GM19452 (cell line): ENCODE measurements at regions not wholly inside any gene's neighbourhood (a gene's known extent, or its start where the extent isn't known, plus 50 kb on each side); places are given as distances from the start of the nearest gene placed in this dataset.
"Not testable (repeated sequence)": the region's sequence is repeated elsewhere in the genome, so short reads cannot be mapped to it uniquely, and the experiment has no call there.

Source experiments
- ATAC-seq: cut with Tn5 transposase; IDR thresholded peaks from one replicate; pipeline ENCODE4 v1.9.1; 2021; ENCODE audit not compliant: unreplicated experiment

DNA sequence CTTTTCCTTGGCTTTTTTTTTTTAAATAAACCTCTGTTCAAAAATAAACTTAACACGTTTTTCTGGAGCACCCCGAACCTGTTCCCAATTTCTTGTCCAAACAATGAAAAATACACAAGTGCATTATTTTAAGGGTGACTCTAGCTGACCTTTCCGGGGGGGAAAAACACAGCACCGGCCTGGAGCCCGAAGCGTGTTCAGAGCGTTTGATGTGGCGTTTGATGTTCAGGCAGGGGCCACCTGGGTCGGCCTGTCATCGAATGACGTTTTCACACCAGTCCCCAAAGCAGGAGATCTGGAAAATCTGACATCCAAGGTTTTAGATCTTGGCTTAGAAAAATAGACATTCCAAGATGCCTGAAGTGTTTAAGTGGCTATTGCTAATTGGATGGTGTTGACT lies 282.1 kb downstream of the SHOX start:
- no peak for ATAC-seq

- not testable (repeated sequence) for ATAC-seq
Observed at GRCh38 chrX:909068-909467, 278.5 kb downstream of the SHOX start.

- ATAC-seq = no peak
Observed at GRCh38 chrX:906586-906985, 276.0 kb downstream of the SHOX start.

GRCh38 chrX:905848-906566 lies 275.4 kb downstream of the SHOX start:
- ATAC-seq = no peak

- no peak for ATAC-seq
Observed at GRCh38 chrX:903116-903515, 272.5 kb downstream of the SHOX start.

DNA sequence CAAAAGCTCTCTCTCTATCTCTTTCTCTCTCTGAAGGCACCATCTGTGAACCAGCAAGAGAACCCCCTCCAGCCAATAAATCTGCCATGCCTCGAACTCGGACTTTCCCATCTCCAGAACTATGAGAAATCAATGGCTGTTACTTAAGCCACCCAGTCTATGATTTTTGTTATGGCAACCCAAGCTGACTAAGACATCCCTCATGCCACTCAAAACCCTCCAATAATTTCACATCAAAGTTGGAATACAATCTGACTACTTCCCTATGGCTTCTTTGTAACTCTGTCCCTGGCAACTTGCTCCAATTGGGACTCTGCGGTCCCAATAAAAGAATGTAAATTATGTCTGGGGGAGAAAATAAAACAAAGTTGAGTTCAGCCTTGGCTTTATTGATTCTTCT lies 265.7 kb downstream of the SHOX start:
- no peak for ATAC-seq

DNA sequence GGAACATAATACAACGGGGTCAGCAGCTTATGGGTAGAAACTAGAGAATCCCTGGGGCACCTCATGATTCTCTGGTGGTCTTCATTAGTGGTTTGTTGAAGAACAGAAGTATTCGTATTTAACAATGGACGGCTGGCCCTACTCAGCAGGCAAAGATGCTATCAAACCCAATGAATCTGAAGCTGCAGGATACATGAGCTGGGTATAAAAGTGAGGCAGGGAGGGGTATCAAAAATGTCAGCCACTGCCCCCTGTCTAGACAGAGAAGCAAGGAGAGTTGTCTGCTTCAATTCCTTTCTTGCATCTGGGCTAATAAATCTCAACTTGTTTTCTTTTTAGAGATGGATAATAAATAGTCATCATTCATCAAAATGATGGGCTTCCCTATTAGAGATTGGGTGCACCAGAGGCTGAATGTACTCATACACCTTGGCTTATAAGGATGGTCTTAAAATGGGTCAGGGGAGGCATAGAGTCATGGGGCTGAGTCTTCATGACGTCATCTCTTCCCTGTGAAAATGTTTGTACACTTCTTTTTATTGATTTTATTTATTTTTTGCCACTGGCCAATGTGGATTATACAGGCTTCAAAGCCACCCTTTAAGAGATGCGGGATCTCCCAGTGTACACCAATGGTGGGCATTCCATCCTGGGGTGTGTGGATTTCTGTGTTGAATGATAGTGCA lies 259.5 kb downstream of the SHOX start:
- ATAC-seq = no peak

- not testable (repeated sequence) for ATAC-seq
Observed at GRCh38 chrX:887724-888123, 257.1 kb downstream of the SHOX start.

DNA sequence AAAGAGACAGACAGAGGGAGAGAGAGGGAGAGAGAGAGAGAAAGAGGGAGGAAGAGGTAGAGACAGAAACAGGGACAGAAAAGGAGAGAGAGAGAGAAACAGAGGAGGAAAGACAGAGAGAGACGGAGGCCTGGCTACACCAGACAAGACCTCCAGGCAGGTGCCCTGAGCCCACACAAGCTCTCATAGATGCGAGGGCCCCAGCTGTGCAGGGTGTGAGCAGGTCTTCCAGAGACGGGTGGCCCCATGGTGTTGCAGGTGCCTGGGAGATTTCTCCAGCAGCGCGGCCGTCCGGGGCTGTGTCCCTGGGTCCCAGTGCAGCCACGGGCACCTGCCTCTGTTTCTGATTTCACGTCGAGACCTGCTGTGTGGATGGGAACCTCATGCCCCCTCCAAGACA lies 253.0 kb downstream of the SHOX start:
- no peak for ATAC-seq

DNA sequence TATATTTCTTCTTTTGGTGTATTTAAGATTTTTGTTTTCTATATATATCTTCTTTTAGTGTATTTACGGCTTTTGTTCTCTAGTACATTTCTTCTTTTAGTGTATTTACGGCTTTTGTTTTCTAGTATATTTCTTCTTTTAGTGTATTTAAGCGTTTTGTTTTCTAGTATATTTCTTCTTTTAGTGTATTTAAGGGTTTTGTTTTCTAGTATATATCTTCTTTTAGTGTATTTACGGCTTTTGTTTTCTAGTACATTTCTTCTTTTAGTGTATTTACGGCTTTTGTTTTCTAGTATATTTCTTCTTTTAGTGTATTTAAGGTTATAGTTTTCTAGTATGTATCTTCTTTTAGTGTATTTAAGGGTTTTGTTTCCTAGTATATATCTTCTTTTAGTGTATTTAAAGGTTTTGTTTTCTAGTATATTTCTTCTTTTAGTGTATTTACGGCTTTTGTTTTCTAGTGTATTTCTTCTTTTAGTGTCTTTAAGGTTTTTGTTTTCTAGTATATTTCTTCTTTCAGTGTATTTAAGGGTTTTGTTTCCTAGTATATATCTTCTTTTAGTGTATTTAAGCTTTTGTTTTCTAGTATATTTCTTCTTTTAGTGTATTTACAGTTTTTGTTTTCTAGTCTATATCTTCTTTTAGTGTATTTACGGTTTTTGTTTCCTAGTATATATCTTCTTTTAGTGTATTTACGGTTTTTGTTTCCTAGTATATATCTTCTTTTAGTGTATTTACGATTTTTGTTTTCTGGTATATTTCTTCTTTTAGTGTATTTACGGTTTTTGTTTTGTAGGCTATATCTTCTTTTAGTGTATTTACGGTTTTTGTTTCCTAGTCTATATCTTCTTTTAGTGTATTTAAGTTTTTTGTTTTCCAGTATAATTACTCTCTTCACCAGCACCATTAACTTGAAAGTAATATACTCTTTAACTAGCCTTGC lies 249.4 kb downstream of the SHOX start:
- ATAC-seq = not testable (repeated sequence)

- no peak for ATAC-seq
Observed at GRCh38 chrX:874061-874460, 243.5 kb downstream of the SHOX start.

GRCh38 chrX:873016-873415 lies 242.4 kb downstream of the SHOX start:
- ATAC-seq = no peak

DNA sequence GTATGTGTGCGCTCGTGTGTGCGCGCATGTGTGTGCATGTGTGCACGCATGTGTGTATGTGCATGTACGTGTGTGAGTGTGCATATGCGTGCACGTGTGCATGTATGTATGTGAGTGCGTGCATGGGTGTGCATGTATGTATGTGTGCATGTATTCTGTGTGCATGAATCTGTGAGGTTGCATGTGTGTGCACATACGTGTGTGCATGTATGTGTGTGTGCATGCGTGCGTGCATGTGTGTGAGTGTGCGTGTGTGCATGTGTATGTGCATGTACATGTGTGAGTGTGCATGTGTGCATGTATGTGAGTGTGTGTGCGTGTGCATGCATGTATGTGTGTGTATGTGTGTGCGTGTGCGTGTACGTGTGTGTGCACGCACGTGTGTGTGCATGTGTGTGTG lies 241.5 kb downstream of the SHOX start:
- no peak for ATAC-seq

DNA sequence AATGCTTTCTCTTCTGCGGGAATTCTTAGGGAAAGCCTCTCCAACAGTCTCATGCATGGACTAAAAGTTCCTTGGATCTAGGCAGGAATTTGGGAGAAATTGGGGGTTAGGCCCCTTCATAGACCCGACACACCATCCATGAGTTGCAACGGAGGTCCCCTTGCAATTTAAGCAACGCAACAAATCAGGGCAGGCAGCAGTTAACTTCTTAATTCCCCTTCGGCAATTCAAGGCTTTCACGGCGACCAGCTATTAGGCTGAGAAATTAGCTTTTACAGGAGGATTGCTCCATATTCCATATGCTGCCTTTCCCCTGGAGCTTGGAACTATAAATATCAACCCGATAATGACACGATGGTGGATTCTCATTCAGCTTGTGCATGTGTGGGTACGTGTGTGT lies 241.0 kb downstream of the SHOX start:
- ATAC-seq = no peak

DNA sequence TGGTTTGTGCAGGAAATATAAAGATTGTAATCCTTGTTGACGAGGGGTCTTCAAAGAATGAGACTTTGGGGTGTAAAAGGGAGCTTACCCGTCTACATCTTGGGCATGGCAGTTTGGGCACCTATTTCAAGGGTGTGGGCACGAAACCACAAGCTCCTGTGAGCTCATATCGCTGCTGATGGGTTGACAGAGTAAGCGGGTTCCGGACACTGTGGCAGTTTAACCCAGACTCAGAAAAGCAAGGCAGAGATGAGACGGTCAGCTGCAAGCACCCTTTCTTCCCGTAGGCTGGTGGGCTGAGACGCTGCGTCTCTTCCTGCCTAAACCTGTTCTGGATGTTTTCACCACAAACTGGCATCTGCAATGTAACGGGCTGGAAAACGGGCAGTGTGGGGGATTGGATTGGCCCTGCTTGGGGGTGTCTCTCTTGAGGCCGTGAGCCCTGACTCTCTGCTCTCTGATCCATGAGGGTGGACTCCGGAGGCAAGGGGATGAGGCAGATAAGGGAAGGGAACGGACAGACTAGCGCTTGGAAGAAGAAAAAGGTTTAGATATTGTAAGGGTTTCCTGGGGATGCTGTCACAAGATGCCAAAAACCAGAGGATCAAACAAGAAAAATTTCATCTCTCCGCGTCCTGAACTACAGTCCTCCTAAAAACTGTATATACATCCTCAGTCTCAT lies 237.5 kb downstream of the SHOX start:
- no peak for ATAC-seq

DNA sequence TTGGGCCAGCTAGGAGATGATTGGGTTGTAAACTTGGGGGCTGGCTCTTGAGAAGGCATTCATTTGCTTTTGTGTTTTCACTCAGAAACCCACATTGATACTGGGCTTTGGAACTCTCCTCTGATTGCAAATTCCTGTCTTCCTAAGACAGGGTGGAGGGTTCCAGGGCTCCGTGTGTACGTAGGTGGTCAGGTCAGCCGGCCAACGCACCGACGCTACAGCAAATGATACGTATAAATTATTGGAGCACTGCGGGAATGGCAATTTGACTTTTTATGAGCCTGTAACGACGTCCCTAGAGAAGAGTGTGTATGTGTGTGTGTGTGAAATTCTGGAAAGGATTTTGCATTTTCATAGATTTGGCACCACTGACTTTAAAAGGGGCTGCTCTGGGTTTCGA lies 236.9 kb downstream of the SHOX start:
- ATAC-seq = no peak

GRCh38 chrX:866441-866990 lies 235.9 kb downstream of the SHOX start:
- no peak for ATAC-seq

DNA sequence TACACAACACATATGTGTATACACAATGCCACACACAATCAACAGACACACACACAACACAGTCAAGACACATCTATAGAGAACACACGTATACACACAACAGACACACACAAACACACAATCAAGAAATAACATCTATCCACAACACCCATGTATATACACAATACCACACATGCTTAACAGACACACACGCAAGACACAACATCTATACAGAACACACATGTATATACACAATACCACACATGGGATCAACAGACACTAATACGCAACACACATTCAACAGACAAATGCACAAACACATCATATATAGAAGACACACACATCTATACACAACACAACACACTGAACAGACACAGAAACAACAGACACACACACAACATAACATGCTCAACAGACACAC lies 234.8 kb downstream of the SHOX start:
- ATAC-seq = no peak

GRCh38 chrX:861921-862320 lies 231.3 kb downstream of the SHOX start:
- no peak for ATAC-seq

- ATAC-seq = no peak
Observed at GRCh38 chrX:861340-861890, 230.8 kb downstream of the SHOX start.

DNA sequence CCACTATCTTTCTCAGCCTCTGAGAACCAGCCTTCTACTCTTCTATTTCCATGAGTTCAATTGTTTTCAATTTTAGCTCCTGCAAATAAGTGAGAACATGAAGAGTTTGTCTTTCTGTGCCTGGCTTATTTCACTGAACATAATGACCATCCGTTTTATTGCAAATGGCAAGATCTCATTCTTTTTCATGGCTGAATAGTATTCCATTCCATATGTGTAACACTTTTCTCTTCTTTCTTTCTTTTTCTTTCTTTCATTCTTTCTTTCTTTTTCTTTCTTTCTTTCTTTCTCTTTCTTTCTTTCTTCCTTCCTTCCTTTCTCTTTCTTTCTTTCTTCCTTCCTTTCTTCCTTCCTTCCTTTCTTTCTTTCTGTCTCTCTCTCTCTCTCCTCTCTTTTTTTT lies 228.7 kb downstream of the SHOX start:
- no peak for ATAC-seq
